ENCODE measurements at regions not wholly inside any gene's neighbourhood (a gene's known extent, or its start where the extent isn't known, plus 50 kb on each side); places are given as distances from the start of the nearest gene placed in this dataset.

DNA sequence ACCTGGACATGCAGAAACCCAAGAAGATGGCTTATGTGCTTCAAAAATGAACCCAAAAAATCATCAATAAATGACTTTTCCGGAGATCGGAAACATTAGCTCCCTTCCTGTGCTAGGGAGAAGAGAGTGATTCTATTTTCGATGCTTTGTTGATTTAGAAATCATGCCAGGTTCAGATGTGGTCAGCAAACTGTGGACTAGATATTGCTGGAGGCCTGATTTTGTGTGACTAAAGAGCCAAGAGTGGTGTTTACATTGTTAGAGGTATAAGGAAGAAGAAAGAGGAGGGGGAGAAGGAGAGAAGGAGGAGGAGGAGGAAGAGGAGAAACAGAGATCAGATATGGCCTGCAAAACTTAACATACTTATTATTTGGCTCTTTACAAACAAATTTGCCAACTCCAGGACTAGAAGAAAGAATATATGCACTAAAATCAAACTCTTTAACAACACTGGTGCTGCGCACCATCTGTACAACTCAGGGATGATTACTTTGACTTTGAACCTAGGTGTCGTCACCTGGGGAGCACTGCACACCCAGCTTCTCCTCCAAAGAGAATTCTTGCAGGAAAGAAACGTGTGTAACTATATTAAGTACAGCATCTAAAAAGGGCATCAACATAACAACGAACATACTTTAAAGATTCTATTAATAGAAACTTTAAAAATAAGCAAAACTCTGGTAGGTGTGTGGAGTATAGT is 664.9 kb upstream of the LCORL start:
- DNase-seq, result no peak

DNA sequence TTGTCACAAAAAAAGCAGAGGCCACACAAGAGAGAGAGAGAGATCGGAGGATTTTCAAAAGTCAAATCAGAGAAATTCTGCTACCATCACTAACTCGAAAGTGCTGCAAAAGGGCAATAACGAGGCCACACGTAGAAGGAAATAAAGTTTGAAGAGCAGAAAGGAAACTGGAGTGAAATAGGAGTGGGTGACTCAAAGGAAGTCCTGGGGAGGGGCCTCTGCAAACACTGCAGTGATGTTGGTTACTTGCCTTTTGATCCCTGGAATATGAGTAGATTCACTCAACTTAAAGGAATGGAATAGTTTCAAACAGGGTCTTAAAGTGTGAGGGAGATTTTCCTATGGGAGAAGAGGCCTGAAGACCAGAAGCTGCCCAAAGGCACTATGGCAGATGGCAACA is 663.4 kb upstream of the LCORL start:
- no peak for DNase-seq

DNA sequence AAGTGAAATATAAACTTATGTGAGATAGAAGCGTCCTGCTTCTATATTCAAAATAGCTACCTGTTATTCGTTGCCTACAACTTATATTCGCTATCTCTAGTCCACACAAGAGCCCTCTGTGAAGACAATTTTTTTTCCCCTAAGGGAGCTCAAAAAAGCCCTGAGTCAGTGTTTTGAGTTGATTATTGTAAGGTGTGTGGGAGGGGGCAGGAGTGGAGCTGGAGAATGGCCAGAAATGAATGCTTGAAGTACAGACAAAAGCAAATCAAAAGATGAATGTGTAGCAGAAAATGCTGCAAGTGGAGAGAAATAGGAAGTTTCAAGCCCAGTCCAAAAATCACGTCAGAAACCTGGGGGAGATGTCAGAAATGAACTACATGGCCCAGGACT is 655.0 kb upstream of the LCORL start:
- no peak for DNase-seq

DNA sequence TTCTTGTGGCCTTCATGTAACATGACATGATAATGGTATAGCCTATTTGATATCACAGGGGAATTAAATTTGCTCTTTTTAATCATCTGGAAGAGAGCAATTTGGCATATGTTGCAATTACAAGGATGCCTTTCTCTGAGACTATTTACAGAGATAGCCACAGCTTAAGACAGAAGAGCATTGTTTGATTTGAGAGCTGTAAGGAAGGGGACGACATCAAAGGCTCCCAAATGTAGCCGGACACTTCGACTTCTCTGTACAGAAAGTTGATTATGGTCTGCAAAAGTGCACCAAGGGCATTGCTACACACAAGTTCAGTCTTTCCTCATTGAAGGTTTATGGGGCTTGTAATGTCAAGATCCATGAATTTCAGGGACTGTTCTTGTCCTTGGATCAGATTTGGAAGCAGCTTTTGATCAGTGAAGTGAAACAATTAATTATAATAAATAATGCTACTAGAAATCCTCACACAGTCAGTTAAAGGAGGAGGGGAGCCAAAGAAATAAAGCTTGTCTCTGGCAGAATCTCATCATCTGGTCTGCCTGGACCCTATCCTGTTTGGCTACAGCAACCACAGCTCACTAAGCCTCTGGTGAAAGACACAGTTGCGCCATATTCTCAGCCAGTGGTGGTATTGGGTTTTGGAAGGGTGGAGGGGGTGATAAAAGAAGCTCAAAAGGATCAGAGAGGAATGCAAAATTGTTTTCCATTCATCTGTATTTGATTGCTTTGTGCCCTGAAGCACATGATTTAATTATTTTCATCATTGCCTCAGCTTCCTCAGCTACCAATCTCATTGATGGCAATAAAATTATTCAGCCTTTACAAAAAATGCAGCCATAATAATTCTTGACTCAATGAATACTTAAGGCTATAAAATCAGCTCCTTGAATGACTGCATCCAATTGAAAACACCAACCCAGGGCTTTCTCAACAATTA is 654.3 kb upstream of the LCORL start:
- no peak for DNase-seq

DNA sequence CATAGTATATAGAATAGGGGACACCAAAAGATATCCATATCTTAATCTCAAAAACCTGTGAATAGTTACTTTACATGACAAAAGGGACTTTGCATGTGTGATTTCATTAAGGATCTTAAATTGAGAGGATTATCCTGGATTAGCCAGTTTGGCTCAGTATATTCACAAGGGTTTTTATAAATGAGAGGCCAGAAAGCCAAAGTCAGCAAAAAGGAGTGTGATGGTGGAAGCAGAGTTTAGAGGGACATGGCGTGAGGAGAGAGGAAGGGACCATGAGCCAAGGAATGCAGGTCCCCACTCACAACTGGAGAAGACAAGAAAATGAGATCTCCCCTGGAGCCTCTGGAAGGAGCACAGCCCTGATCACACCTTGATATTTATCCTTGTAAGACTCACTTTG is 648.5 kb upstream of the LCORL start:
- no peak for DNase-seq

DNA sequence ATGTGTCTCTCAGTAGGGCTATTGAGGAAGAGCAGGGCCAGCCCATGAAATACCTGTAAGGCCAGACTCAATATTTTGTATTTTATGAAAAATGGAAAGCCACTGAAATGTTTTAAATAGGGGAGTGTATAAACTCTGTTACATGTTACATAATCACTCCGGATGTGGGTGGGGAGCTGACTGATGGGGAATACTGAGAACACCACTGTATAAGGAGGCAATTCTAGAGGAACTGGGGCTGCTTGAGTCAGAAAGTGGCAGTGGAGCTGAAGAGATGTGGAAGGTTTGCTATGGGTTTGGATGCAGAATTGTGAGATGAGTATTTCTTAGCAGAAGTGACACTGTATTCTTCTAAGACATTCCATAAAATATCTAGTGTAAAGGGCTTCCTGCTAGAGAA is 647.8 kb upstream of the LCORL start:
- no peak for DNase-seq

DNA sequence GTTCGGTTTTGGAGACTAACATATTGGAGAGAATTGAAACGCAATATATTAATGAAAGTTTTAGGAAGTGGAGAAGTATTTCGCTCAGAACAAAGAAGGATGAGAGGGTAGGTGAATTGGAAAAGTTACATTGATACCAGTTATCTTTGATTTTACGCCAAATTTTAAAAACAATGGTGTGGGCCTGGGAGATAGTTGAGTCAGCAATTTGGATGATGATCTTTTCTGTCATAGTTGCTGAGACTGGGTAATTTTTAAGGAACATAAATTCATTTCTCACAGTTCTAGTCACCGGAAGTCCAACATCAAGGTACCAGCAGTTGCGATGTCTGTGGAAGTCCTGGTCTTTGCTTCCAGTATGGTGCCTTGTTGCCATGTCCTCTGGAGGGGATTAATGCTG is 644.8 kb upstream of the LCORL start:
- DNase-seq, result no peak

DNA sequence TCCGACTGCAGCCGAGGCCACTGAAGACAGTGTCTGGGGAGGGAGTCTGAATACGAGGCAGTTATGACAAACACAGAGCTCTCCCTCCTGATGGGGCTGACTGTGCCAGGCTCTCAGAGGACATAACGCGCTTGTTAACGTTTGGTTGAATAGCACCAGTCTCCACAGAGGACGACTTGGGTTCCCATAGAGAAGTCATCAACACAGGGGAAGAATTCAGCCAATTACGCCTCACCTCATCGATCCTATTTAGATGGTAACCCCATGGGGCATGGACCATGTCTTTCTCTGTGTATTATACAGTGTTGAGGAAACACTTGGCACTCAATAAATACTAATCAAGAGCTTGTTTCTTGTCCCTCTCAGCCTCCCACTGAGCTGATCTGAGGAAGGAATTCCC is 642.6 kb upstream of the LCORL start:
- no peak for DNase-seq

DNA sequence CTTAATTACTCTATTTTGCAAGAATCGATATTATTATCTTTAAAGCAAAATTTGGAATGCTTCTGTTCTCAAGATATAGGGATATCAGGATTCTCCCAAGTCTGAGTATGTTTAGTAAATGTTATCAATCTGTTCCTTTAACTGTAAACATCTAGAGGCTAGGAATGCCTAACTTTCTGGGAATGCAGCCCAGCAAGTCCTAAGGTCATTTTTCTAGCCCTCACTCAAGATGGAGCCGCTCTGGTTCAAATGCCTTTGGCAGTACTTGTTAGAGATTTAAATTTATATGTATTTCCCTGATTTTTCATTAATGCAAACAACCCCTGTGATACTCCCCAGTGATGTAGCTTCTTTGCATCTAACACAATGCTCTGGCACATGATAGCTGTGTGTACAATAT is 623.8 kb upstream of the LCORL start:
- no peak for DNase-seq

DNA sequence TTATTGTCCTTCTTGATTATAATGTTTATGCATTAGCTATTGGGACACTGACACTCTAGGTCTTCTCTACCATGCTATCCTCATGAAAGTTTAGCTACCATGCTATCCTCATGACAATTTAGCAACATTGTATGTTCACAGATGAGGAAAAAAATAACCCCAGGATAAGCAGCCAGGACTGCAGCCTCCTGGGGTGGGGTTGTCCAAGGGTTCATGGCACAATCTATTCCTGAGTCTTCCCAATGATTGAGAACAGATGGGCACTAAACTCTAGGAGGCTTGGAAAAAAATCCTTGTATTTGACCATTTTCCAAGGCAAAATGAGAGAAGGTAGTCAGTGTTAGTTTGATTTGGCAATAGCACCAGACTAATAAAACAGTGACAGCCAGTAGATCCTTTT is 619.8 kb upstream of the LCORL start:
- no peak for DNase-seq

DNA sequence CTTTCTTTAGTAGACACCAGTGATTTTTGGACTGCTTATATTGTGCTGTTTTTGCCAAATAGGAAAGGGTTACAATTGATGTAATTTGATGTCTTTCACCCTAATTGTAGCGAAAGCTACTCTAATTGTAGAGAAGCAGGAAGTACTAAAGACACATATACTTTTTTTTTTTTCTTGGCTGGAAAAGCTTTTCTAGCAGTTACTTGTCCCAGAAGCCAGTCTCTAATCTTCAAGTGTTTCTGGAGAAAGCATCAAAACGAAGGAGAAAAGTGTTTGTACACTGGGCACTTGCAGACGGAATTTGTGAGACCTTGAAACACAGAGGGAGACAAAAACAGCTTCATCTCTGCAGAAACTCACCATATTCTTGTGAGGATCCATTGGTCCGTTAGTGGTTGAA is 616.5 kb upstream of the LCORL start:
- no peak for DNase-seq

DNA sequence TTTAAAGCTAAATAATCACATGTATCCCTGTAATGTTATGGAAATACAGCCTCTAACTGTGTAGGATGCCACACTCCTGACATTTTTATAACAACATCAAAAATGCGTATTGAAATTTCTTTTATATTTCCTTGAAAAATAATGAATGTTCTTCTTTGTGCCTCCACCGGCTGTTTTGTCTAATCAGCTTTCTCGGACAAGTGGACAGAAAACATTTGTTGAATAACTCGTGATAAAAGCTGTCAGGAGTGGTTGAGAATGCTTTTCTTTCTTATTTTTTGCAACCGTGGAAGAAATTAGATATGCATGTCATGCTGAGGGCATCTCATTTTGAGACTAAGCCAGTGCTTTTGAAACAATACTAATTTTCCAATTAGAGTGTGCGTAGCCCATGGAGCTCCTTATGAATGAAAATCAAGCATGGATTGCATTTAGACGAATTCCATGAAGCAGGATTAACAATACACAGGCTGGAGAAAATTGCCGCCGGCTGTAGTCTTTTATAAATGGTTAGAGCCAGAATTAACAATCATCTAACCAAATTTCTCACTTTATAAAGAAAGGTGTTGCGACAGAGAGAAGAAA is 614.5 kb upstream of the LCORL start:
- DNase-seq, result no peak

DNA sequence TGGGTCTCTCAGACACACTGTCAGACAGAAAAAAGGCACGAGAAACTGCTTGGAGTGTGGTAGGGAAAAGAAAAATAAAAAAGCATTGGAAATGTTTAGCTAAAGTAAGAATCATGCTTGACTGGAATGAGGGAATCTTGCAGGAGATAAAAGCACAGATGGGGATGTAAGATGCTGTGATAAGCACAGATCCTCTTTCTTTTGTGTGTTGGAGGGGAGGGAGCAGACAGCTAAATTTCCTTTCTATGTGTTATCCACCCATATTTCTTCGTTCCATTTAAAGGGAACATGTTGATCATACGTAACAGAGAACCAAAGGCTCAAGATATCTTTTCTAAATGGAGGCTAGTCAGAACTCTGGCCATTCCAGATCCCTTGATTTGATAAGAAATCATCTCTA is 614.0 kb upstream of the LCORL start:
- DNase-seq, result no peak

DNA sequence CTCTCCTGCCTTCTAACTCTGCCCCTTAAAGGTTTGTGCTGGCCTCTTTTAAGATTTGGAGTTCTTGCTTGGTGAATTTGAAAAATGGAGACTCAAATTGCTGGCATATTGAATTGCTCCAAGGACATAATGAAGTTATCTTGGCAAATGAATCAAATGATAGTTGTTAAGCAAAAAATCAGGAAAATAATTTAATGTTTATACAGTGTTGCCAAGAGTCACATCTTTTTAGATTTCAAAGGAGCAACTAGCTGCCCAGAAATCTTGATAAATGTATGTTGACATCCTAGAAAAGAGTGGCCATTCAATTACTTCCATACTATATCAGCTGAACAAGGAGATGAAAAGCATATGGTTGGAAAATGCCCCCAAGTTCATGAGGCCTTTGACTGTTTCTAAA is 610.0 kb upstream of the LCORL start:
- DNase-seq, result no peak

DNA sequence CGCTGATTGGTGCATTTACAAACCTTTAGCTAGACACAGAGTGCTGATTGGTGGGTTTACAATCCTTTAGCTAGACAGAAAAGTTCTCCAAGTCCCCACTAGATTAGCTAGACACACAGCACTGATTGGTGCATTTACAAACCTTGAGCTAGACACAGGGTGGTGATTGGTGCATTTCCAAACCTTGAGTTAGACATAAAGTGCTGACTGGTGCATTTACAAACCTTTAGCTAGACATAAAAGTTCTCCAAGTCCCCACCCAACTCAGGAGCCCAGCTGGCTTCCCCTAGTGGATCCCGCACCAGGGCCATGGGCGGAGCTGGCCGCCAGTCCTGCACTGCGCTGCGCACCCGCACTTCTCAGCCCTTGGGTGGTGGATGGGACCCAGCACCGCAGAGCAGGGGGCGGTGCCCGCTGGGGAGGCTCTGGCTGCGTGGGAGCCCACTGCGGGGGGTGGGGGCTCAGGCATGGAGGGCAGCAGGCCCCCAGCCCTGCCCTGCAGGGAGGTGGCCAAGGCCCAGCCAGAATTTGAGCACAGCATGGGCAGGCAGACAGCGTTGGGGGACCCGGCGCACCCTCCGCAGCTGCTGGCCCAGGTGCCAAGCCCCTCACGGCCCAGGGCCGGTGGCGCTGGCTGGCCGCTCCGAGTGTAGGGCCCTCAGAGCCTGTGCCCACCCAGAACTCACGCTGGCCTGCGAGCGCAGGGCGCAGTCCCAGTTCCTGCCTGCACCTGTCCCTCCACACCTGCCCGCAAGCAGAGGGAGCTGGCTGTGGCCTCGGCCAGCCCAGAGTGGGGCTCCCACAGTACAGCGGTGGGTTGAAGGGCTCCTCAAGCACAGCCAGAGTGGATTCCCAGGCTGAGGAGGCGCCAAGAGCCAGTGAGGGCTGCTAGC is 608.9 kb upstream of the LCORL start:
- no peak for DNase-seq

DNA sequence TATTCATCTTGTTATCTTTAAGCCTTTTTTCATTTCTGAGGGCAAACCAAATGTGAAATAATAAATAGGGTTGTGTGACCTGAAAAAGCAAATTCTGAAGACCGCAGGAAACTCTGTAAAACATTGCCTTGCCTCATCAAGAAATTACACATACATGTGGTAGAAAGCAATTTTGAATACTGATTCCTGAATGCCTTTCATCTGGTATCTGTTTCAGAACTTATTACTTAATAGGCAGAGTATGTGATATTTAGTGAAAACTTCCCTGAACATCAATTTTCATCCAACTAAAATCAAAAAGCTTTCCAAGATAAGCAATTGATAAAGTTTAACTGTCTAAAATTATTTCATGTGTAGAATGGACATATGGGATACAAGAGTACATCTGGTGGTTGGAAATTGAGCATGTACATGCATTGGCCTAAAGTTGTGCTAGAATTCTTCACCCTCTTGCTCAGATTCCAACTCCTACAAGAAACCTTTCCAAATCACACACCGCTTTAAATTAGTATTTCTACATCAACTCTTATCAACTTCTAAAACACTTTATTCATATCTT is 606.0 kb upstream of the LCORL start:
- no peak for DNase-seq

DNA sequence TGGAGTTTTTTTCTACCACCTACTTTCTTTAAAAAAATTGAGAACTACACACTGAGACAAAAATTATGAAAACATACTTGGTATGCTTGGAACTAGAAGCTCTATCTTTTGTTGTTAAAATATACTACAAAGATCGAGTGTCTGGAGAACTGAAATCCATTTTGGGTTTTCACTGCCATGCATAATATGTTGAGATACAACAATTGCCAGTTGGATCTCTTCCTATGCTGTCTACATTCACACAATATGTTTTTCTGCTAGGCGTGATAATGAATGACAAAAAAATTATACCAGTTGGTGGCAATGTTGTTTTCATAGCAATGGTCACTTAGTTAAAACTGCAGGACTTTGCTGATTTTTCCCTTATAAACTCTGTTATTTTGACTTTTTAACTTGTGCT is 605.4 kb upstream of the LCORL start:
- DNase-seq, result no peak

DNA sequence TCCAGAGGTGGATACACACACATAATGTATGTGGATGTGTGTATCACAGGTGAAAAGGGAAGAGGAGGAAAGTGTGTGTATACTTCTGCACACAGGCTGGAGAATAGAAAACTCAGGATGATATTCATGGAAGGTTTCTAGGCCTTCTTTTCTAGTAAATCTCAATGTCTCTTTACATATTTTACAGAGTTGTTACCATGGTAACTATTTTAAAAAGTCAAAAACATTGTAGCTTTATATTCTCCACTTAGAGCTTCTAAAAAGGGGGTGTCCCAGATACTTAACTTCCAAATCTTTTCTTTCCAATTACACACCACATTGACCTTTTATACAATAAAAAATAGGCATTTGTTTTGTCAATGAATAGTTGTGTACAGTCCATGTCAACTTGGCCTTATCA is 604.8 kb upstream of the LCORL start:
- DNase-seq, result no peak

DNA sequence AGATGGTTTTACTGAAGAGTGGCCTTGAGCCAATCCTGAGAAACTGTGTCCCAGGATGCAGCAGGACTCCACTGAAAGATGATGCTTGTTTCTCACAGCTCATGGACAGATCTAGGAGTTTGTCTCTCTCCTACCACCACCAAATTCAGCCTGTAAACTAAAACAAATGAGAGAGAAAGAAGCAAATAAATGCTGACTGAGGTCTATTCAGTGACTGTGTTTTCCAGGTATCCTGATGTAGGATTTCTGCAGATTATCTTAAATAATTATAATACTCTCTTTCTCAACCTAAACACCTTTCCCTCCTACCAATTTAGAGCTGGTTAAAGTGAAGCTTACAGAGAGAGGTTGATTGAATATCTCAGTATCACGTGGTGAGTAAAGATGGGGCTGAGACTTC is 599.6 kb upstream of the LCORL start:
- DNase-seq, result no peak

DNA sequence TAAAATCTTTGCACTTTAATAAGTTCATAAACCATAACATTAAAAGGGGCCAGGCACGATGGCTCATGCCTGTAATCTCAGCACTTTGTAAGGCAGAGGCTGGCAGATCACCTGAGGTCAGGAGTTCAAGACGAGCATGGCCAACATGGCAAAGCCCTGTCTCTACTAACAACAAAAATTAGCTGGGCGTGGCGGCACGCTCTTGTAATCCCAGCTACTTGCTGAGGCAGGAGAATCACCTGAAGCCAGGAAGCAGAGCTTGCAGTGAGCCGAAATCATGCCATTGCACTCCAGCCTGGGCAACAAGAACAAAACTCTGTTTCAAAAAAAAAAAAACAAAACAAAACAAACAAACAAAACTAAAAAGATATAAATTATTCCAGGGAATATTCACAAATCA is 595.2 kb upstream of the LCORL start:
- DNase-seq, result no peak

DNA sequence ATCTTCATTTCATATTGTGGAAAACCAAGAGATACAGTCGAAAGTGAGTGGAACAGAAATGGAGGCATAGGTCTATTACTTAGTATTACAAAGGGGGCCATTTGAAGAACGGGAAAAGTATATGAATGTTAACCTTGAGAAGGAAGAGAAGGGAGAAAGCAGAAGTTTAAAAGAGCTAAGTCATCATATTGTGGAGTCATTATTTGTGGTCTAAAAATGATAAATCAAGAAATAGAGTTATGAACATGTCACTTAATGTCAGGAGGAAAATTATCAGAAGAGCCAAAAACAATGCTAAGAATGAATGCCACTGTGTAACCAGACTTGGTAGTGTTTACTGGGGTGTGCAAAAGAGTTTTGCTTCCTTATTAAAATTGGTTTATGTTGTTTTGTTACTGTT is 589.5 kb upstream of the LCORL start:
- no peak for DNase-seq

DNA sequence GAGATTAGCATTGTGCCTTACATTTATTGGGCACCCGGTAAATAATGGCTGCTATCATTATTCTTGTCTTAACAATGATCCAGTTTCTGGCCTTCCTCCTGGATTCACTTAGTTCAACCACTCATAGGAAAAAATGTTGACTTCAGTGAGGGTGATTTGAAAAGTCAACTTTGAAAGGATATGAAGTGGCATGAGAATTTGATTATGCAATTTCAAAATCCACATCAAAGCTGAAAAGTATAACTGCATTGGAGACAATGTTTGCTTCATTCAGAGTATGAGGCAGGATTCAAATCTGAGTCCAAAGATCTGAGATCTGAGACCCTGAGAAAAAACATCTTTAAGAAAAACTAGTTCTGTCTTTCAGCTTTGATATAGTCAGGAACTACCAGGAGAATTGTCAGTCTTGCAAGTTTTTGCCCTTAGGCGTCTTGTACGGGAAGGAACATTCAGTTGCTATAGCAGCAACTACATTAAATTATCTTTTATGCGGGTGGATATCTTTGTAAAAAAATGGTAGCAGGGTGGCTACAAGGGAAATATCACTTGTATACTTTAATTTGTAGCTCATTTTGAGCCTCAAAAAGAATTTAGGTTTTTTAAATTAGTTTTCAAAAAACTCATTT is 587.5 kb upstream of the LCORL start:
- no peak for DNase-seq

Data from right forelimb (tissue), 1 donor.